ENCODE measurements at regions not wholly inside any gene's neighbourhood (a gene's known extent, or its start where the extent isn't known, plus 50 kb on each side); places are given as distances from the start of the nearest gene placed in this dataset.

- TF ChIP-seq FOXA1 (IDR thresholded peaks at IDR 0.05) (no peak), SUZ12 (IDR thresholded peaks at IDR 0.05) (no peak)
These were observed 75.5 kb upstream of the CD44 start for GRCh38 chr11:35063488-35063931.

All from HEK293T (cell line).